Panc1 (cell line): ENCODE measurements at regions not wholly inside any gene's neighbourhood (a gene's known extent, or its start where the extent isn't known, plus 50 kb on each side); places are given as distances from the start of the nearest gene placed in this dataset.
"Not testable (repeated sequence)": the region's sequence is repeated elsewhere in the genome, so short reads cannot be mapped to it uniquely, and the experiment has no call there.

Source experiments
- ATAC-seq: fragments of 200-7000 bp; cut with Tn5 transposase; 2 replicates; pipeline ENCODE4 v1.9.1; 2020; ENCODE audit warnings: mild to moderate bottlenecking, moderate library complexity
- BruUV-seq: library from RNA; stranded (reverse); fragments of 400-500 nt; replicated peaks from 2 replicates; lab custom pipeline; 2021; lab: Mats Ljungman, UMichigan
- CTCF ChIA-PET: fragments of 300-600 bp; sonication (Branson Sonifier 250); formaldehyde crosslinking; loops from one replicate; lab custom pipeline; 2022; ENCODE audit warnings: antibody characterized with exemption; lab: Charles Lee
- POLR2A ChIA-PET: fragments of 300-600 bp; sonication (Branson Sonifier 250); formaldehyde crosslinking; loops from one replicate; lab custom pipeline; 2022; ENCODE audit warnings: antibody characterized with exemption; lab: Charles Lee
- DNase-seq: peaks from one replicate; pipeline ENCODE4 v3.0.0-alpha.2; 2010; ENCODE audit warnings: low read depth, low spot score
- H3K27ac ChIP-seq: 2 replicates; pipeline ENCODE4 v1.5.1; 2011; ENCODE audit warnings: mild to moderate bottlenecking, low read length, inconsistent platforms
- H3K27me3 ChIP-seq: fragments of 200-500 bp; sonication (Bioruptor generic); 2 replicates; pipeline ENCODE4 v1.6.0; 2014; ENCODE audit warnings: low read length, inconsistent platforms; ENCODE audit not compliant: control insufficient read depth, insufficient read depth
- H3K36me3 ChIP-seq: fragments of 200-500 bp; sonication (Bioruptor generic); 2 replicates; pipeline ENCODE4 v1.5.1; 2014; ENCODE audit warnings: inconsistent platforms, mild to moderate bottlenecking, low read length, moderate library complexity; ENCODE audit not compliant: control insufficient read depth, insufficient read depth
- H3K4me1 ChIP-seq: 2 replicates; pipeline ENCODE4 v1.5.1; 2011; ENCODE audit warnings: inconsistent platforms, mild to moderate bottlenecking, low read length, moderate library complexity; ENCODE audit not compliant: control insufficient read depth, insufficient read depth
- H3K4me3 ChIP-seq, 2 experiments: 2 replicates each; pipeline ENCODE4 v1.5.1; 2011 to 2012; ENCODE audit warnings: low read depth in 2 of 2, low read length in 2 of 2, mild to moderate bottlenecking in 2 of 2, inconsistent platforms in 1 of 2, moderate library complexity in 1 of 2
- H3K9me3 ChIP-seq: fragments of 200-500 bp; sonication (Bioruptor generic); 2 replicates; pipeline ENCODE4 v1.5.1; 2014; ENCODE audit warnings: low read depth, mild to moderate bottlenecking, inconsistent platforms, low read length, moderate library complexity; ENCODE audit not compliant: control insufficient read depth, insufficient read depth
- POLR2AphosphoS5 ChIP-seq: IDR thresholded peaks from 2 replicates; pipeline ENCODE4 v1.6.1; 2012; ENCODE audit warnings: mild to moderate bottlenecking, low read depth, low read length, moderate library complexity
- REST ChIP-seq, 2 experiments: IDR thresholded peaks; 2 replicates each; pipeline ENCODE4 v1.6.1; 2011 to 2012; ENCODE audit warnings: low read depth in 2 of 2, control low read depth in 1 of 2, low read length in 1 of 2, mild to moderate bottlenecking in 1 of 2, moderate library complexity in 1 of 2; ENCODE audit not compliant: insufficient read depth in 1 of 2
- SIN3A ChIP-seq: IDR thresholded peaks from 2 replicates; pipeline ENCODE4 v1.6.1; 2012; ENCODE audit warnings: low read depth, mild to moderate bottlenecking, low read length, moderate library complexity, borderline replicate concordance; ENCODE audit not compliant: insufficient read depth
- TCF7L2 ChIP-seq: IDR thresholded peaks from 2 replicates; pipeline ENCODE4 v1.6.1; 2011; ENCODE audit warnings: mild to moderate bottlenecking, low read depth, low read length, inconsistent platforms
- in situ Hi-C: cut with HindIII; loops from 2 replicates; pipeline ENCODE4 v1.10.0; 2016; ENCODE audit warnings: low sequenced_read_pairs, low pct_unique_long_range_greater_than_20kb
- intact Hi-C: fragments of 100-400 bp; cut with micrococcal nuclease; formaldehyde crosslinking; loops from one replicate; pipeline ENCODE4 v1.10.0; 2022; ENCODE audit not compliant: unreplicated experiment
- TF ChIP-seq, protein P1 (sequence below): fragments of 450-650 bp; IDR thresholded peaks from 2 replicates; pipeline ENCODE4 v1.5.1; 2017; ENCODE audit warnings: mild to moderate bottlenecking

DNA sequence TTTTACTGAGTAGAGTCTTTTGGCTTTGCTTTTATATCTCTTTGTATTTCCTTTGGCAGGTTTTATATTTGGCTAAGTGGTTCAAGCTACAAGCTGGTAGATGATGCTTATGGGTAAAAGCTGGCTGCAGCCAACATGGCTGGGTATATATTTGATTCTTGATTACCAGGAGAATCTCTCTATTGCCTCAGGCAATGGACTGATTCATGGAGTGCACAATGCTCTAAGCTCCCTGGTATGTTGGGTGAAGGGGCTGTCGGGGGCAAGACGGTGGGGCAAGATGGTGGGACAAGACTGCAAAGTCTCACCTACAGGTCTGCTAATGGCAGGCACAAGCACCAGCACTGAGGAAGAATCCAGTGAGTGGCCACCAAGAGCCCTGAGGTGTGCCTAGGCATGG is 366.6 kb downstream of the DMAC1 start:
- POLR2A ChIA-PET = no interaction called here
- CTCF ChIA-PET = no interaction called here
- Histone ChIP-seq H3K27ac (no peak overlapping the region), H3K9me3 (no peaks in the 10 kb centered on the region), H3K4me3 (no peak overlapping the region), H3K27me3 (no peaks in the 10 kb centered on the region), H3K36me3 (no peaks in the 10 kb centered on the region), H3K4me1 (no peaks in the 10 kb centered on the region)
- in situ Hi-C loops = no loop called here
- intact Hi-C loops = no loop called here
- DNase-seq (no peak), ATAC-seq (no peak)
- TF ChIP-seq TCF7L2 = no peak
- no peak for TF ChIP-seq REST (IDR thresholded peaks at IDR 0.05; ENCODE audit: insufficient read depth in 1 of 2, low read depth in 2 of 2, low read length in 1 of 2)
- TF ChIP-seq SIN3A = no peak
- TF ChIP-seq POLR2AphosphoS5 = no peak
- BruUV-seq = no TSS peak

DNA sequence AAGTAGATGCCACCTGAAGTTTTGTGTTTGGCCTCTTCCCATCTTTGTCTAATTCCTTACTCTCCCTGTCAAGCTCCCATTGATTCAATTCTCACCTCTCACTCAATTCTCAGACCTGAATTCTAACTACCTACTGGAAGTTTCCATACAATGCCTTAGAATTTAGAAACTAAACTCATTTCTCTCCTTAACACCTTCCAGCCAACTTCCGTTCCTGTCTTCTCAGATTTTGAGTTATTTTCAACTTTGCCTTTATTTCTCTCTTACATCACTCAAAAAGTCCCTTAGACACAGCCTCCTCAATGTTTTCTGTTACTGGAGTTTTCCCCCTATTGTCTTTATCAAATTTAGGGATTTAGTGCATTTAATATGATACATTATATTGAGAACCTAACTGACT is 382.2 kb downstream of the DMAC1 start:
- H3K4me1 ChIP-seq, ATAC-seq: not testable (repeated sequence)

GRCh38 chr9:7415836-7416235 is 383.7 kb downstream of the DMAC1 start:
- no peaks in the 10 kb centered on the region for H3K27me3 ChIP-seq
- in situ Hi-C loops (no loop called here), intact Hi-C loops (no loop called here)
- CTCF ChIA-PET = no interaction called here
- ATAC-seq (no peak), DNase-seq (no peak)
- H3K4me3 ChIP-seq = no peak overlapping the region
- no TSS peak for BruUV-seq
- H3K36me3 ChIP-seq = no peaks in the 10 kb centered on the region
- H3K27ac ChIP-seq = no peak overlapping the region
- H3K4me1 ChIP-seq = no peaks in the 10 kb centered on the region
- TF ChIP-seq SIN3A = no peak
- TF ChIP-seq POLR2AphosphoS5 = no peak
- TF ChIP-seq REST (IDR thresholded peaks at IDR 0.05; ENCODE audit: insufficient read depth in 1 of 2, low read depth in 2 of 2, low read length in 1 of 2) = no peak
- TF ChIP-seq TCF7L2 = no peak
- TF ChIP-seq, protein P1, sequence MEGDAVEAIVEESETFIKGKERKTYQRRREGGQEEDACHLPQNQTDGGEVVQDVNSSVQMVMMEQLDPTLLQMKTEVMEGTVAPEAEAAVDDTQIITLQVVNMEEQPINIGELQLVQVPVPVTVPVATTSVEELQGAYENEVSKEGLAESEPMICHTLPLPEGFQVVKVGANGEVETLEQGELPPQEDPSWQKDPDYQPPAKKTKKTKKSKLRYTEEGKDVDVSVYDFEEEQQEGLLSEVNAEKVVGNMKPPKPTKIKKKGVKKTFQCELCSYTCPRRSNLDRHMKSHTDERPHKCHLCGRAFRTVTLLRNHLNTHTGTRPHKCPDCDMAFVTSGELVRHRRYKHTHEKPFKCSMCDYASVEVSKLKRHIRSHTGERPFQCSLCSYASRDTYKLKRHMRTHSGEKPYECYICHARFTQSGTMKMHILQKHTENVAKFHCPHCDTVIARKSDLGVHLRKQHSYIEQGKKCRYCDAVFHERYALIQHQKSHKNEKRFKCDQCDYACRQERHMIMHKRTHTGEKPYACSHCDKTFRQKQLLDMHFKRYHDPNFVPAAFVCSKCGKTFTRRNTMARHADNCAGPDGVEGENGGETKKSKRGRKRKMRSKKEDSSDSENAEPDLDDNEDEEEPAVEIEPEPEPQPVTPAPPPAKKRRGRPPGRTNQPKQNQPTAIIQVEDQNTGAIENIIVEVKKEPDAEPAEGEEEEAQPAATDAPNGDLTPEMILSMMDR = no peak
- POLR2A ChIA-PET = no interaction called here
- no peaks in the 10 kb centered on the region for H3K9me3 ChIP-seq

More for the DNA sequence above, 382.2 kb downstream of the DMAC1 start:
- H3K27ac ChIP-seq, CTCF ChIA-PET, DNase-seq, H3K36me3 ChIP-seq, H3K27me3 ChIP-seq, BruUV-seq, H3K9me3 ChIP-seq, POLR2A ChIA-PET, intact Hi-C loops, in situ Hi-C loops, H3K4me3 ChIP-seq: not testable (repeated sequence)
